ENCODE measurements at regions not wholly inside any gene's neighbourhood (a gene's known extent, or its start where the extent isn't known, plus 50 kb on each side); places are given as distances from the start of the nearest gene placed in this dataset.

DNA sequence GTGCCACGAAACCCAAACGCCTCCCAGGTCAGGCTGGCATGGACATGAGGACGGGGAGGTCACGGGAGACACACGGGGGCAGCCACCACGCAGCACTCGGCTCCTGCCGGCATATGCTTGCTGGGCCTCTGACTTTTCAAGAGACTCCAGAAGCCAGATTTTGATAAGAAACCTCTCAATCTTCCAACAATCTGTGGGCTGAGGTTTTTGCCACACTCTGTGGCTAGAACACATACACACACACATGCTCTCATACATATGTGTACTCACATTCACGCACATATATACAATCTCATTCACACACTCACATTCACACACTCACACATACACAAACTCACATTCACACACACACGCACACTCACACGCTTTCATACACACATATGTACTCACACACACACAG is 86.7 kb upstream of the LINGO1 start:
- 69 to 75% (median 69%) methylated on average over 11 of the region's 11 CpGs for WGBS, 3 donors
- no peaks in the 10 kb centered on the region for H3K27me3 ChIP-seq
- no peaks in the 10 kb centered on the region for H3K36me3 ChIP-seq
- intact Hi-C loops (cut with DNase I), result no loop called here
- H3K27ac ChIP-seq, result no peak overlapping the region
- no peaks in the 10 kb centered on the region for H3K9me3 ChIP-seq
- DNase-seq, result no peak
- H3K4me1 ChIP-seq (ENCODE audit: insufficient read depth), result no peaks in the 10 kb centered on the region
- no peak for TF ChIP-seq EP300 (IDR thresholded peaks at IDR 0.05)
- TF ChIP-seq, protein P1, sequence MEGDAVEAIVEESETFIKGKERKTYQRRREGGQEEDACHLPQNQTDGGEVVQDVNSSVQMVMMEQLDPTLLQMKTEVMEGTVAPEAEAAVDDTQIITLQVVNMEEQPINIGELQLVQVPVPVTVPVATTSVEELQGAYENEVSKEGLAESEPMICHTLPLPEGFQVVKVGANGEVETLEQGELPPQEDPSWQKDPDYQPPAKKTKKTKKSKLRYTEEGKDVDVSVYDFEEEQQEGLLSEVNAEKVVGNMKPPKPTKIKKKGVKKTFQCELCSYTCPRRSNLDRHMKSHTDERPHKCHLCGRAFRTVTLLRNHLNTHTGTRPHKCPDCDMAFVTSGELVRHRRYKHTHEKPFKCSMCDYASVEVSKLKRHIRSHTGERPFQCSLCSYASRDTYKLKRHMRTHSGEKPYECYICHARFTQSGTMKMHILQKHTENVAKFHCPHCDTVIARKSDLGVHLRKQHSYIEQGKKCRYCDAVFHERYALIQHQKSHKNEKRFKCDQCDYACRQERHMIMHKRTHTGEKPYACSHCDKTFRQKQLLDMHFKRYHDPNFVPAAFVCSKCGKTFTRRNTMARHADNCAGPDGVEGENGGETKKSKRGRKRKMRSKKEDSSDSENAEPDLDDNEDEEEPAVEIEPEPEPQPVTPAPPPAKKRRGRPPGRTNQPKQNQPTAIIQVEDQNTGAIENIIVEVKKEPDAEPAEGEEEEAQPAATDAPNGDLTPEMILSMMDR (IDR thresholded peaks at IDR 0.05), result no peak
- H3K4me3 ChIP-seq, result no peak overlapping the region

DNA sequence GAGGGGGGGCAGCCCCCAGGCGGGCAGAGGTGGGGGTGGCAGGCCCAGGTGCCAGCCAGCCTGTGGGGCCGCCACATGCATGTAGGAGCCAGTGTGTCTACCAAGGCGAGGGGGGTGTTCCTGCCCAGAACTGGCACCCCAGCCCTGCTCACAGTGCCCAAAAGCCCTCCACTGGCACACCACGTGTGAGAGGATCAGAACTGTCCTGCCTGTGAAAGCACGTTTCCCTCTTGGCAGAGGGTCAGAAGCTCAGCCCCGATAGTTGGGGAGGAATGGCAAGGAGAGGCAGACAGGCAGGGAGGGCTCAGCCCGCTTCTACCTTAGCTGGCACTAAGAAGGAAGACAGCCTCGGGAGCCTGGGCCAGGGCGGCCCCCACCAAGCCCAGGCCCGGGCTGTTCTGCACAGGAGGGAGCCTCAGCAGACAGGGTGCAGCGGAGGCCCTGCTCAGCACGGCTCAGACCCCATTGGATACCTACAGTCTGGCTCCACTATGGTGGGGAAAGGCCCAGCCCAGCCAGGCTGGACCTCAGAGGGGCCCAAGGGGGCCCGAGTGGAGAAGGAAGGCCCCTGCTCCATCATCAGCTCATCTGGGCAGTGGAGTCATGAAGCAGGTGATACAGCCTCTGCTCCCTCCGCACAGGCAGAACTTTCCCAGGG is 84.8 kb upstream of the LINGO1 start:
- Histone ChIP-seq H3K4me1 (ENCODE audit: insufficient read depth) (no peaks in the 10 kb centered on the region), H3K9me3 (no peaks in the 10 kb centered on the region), H3K27ac (no peak overlapping the region), H3K27me3 (no peaks in the 10 kb centered on the region), H3K4me3 (no peak overlapping the region), H3K36me3 (no peaks in the 10 kb centered on the region)
- intact Hi-C loops (cut with DNase I), result no loop called here
- TF ChIP-seq POLR2A (IDR thresholded peaks at IDR 0.05) (no peak), EP300 (IDR thresholded peaks at IDR 0.05) (no peak)
- TF ChIP-seq, protein P1 (IDR thresholded peaks at IDR 0.05), result no peak
- no peak for DNase-seq
- 17 to 43% (median 42%) methylated on average over 5 to 14 of the region's 14 CpGs for WGBS, 3 donors

DNA sequence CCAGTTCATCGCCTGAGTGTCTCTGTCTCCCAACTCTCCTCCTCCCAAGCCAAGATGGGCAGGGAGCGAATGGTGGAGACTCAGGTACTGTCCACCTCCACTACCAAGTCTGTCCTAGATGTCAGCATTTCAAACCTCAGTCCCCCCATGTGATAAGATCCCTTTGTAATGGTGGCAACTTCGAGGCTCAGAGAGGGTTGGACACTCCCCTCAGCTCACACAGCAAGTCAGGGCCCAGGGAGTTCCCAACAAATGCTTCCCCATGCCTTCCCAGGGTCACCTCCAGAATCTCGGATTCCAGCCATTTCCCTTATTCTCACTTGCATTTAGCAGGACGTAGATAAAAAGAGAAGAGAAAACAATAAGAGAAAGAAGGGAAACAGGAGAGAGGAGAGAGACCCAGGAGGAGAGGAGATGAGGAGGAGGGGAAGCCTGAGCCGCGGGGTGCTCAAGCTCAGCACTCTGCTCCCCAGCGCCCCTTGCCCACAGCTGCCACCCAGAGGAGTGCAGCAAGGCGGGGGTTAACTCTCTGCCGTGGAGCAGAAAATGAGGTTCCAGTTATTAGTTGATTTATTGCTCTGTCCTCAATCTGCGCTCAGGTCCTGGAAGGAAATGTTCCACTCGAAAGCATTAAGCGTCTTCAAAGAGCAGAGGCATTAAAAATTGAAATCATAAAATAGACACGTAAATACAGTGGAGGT is 84.1 kb upstream of the LINGO1 start:
- Histone ChIP-seq H3K9me3 (no peaks in the 10 kb centered on the region), H3K27me3 (no peaks in the 10 kb centered on the region), H3K27ac (no peak overlapping the region), H3K36me3 (no peaks in the 10 kb centered on the region), H3K4me1 (ENCODE audit: insufficient read depth) (no peaks in the 10 kb centered on the region), H3K4me3 (no peak overlapping the region)
- 18 to 22% (median 20%) methylated on average over 14 of the region's 14 CpGs for WGBS, 3 donors
- TF ChIP-seq EP300 (IDR thresholded peaks at IDR 0.05) (no peak), POLR2A (IDR thresholded peaks at IDR 0.05) (no peak)
- TF ChIP-seq, protein P1 (IDR thresholded peaks at IDR 0.05), result no peak
- no peak for DNase-seq
- intact Hi-C loops (cut with DNase I), result no loop called here

DNA sequence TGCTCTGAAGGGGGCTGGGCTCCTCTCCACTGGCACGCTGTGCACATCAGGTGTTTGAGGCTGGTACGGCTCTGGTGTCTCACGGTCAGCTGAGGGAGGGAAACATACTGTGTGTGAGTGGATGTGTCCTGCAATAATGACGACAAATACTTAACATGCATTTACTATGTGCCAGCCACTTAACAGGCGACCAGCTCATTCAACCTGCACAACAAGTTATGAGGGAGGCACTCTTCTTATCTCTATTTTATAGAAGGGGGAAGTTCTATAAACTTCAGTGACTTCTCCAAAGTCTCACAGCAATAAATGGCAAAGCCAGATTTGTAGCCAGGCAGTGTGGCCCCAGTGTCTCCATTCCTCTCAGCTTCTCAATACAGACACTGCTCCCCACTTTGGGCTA is 83.1 kb upstream of the LINGO1 start:
- Histone ChIP-seq H3K27me3 (no peaks in the 10 kb centered on the region), H3K4me3 (no peak overlapping the region), H3K9me3 (no peaks in the 10 kb centered on the region), H3K27ac (no peak overlapping the region), H3K4me1 (ENCODE audit: insufficient read depth) (no peaks in the 10 kb centered on the region), H3K36me3 (no peaks in the 10 kb centered on the region)
- 66 to 78% (median 71%) methylated on average over 5 of the region's 5 CpGs for WGBS, 3 donors
- intact Hi-C loops (cut with DNase I), result no loop called here
- no peak for DNase-seq
- no peak for TF ChIP-seq POLR2A (IDR thresholded peaks at IDR 0.05)

DNA sequence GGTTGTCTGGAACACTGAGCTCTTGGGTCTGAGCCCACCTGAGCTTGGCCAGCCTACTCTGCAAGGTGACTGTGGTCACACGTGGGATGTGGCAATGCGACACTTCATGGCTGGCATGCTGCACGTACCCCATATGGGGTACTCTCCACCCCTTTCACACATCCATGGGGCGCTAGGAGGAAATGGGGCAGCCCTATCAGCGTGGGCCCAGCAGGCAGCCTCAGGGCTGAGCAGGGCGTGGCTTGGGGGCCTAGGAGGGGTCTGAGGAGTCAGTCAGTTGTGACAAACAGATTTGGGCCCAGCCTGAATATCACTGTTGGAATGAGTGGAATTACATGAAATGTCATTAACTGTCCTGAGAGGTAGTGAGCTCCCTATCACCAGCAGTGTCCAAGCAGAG is 82.3 kb upstream of the LINGO1 start:
- Histone ChIP-seq H3K4me1 (ENCODE audit: insufficient read depth) (no peaks in the 10 kb centered on the region), H3K36me3 (no peaks in the 10 kb centered on the region), H3K27ac (no peak overlapping the region), H3K9me3 (no peaks in the 10 kb centered on the region), H3K4me3 (no peak overlapping the region), H3K27me3 (no peaks in the 10 kb centered on the region)
- intact Hi-C loops (cut with DNase I), result no loop called here
- TF ChIP-seq EP300 (IDR thresholded peaks at IDR 0.05) (no peak), POLR2A (IDR thresholded peaks at IDR 0.05) (no peak)
- TF ChIP-seq, protein P1 (IDR thresholded peaks at IDR 0.05), result no peak
- WGBS, 3 donors, result 58 to 67% (median 62%) methylated on average over 6 of the region's 6 CpGs
- no peak for DNase-seq

Measured in ovary (tissue), 7 donors.